DND-41 (cell line): ENCODE measurements at regions not wholly inside any gene's neighbourhood (a gene's known extent, or its start where the extent isn't known, plus 50 kb on each side); places are given as distances from the start of the nearest gene placed in this dataset.
A peak's percentile ranks its signal among the peaks of the same experiment; 100 is the strongest.

Experiments
- ATAC-seq: fragments of 200-7000 bp; cut with Tn5 transposase; 3 replicates; pipeline ENCODE4 v1.9.1; 2021; ENCODE audit warnings: low read depth; ENCODE audit not compliant: insufficient read depth
- DNase-seq: peaks from one replicate; pipeline ENCODE4 v3.0.0-alpha.2; 2020
- H2AFZ ChIP-seq: 2 replicates; pipeline ENCODE4 v1.6.0; 2012; ENCODE audit warnings: low read depth, low read length
- H3K27ac ChIP-seq: 2 replicates; pipeline ENCODE4 v1.5.1; 2012; ENCODE audit warnings: low read length, inconsistent platforms
- H3K27me3 ChIP-seq: fragments of 200-600 bp; sonication (generic); 2 replicates; pipeline ENCODE4 v1.6.0; 2012; ENCODE audit warnings: low read length, mild to moderate bottlenecking, inconsistent platforms; ENCODE audit not compliant: insufficient read depth, poor library complexity
- H3K36me3 ChIP-seq: 2 replicates; pipeline ENCODE4 v1.5.1; 2012; ENCODE audit warnings: low read length, inconsistent platforms; ENCODE audit not compliant: insufficient read depth
- H3K4me1 ChIP-seq: 2 replicates; pipeline ENCODE4 v1.5.1; 2012; ENCODE audit warnings: mild to moderate bottlenecking, low read length; ENCODE audit not compliant: insufficient read depth
- H3K4me2 ChIP-seq: 2 replicates; pipeline ENCODE4 v1.6.0; 2012; ENCODE audit warnings: mild to moderate bottlenecking, moderate library complexity, low read length, inconsistent platforms; ENCODE audit not compliant: insufficient read depth
- H3K4me3 ChIP-seq, 2 experiments: fragments of 200-600 bp in 1 of 2; shearing (Covaris generic) in 1 of 2; 2 replicates each; pipeline ENCODE4 v1.5.1; 2012 to 2016; ENCODE audit warnings: inconsistent platforms in 2 of 2, low read length in 2 of 2, mild to moderate bottlenecking in 2 of 2, low read depth in 1 of 2, moderate library complexity in 1 of 2
- H3K79me2 ChIP-seq: 2 replicates; pipeline ENCODE4 v1.6.0; 2012; ENCODE audit warnings: low read length, inconsistent platforms; ENCODE audit not compliant: insufficient read depth
- H3K9ac ChIP-seq: 2 replicates; pipeline ENCODE4 v1.6.0; 2012; ENCODE audit warnings: low read depth, mild to moderate bottlenecking, inconsistent platforms, low read length, moderate library complexity
- H3K9me3 ChIP-seq: 2 replicates; pipeline ENCODE4 v1.5.1; 2012; ENCODE audit warnings: low read length, moderate library complexity, mild to moderate bottlenecking, inconsistent platforms; ENCODE audit not compliant: insufficient read depth, severe bottlenecking
- H4K20me1 ChIP-seq: 2 replicates; pipeline ENCODE4 v1.6.0; 2012; ENCODE audit warnings: low read length; ENCODE audit not compliant: insufficient read depth
- EZH2 ChIP-seq: IDR thresholded peaks from 3 replicates; pipeline ENCODE4 v1.6.1; 2012; ENCODE audit warnings: borderline replicate concordance, low read depth, mild to moderate bottlenecking, moderate library complexity, low read length, inconsistent platforms; ENCODE audit not compliant: severe bottlenecking
- TF ChIP-seq, protein P1 (sequence below): IDR thresholded peaks from 2 replicates; pipeline ENCODE4 v1.5.1; 2012; ENCODE audit warnings: borderline replicate concordance, low read length, moderate library complexity, mild to moderate bottlenecking; ENCODE audit not compliant: poor library complexity, severe bottlenecking; ENCODE audit errors: extremely low read depth

DNA sequence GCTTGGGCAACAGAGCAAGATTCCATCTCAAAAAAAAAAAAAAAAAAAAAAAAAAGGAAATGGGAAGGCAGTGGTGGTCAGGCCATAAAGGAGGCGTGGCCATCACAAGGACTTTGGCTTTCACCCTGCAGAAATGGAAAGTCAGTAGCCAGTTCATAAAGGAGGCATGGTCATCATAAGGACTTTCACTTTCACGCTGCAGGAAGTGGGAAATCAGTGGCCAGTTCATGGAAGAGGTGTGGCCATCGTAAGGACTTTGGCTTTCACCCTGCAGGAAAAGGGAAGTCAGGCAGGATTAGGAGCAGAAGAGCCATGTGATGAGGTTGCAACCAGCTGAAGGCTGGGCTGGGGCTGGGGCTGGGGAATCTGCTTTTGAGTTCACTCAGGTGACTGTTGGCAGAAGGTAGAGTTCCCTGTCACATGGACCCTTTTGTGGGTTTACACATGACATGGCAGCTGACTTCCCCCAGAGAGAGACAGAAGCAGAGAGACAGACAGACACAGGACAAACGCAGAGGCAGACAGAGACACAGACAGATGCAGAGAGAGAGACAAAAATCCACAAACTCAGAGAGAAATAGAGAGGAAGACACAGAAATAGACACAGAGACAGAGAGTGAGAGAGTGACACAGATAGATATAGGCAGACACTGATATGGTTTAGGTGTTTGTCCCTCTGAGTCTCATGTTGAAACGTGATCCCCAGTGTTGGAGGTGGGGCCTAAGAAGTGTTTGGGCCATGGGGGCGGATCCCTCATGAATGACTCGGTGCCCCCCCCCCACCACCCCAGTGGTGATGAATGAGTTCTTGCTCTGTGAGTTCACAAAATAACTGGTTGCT, 263.9 kb upstream of the KAZN start:
- Histone ChIP-seq H3K27ac (peak overlapping the region; percentile 83), H3K4me1 (peaks cover 47% of the 10 kb centered on the region), H3K4me2 (peak overlapping the region; percentile 54), H4K20me1 (no peaks in the 10 kb centered on the region), H3K9me3 (peaks cover 12% of the 10 kb centered on the region), H3K36me3 (no peaks in the 10 kb centered on the region), H3K4me3 (peak overlapping the region in 1 of 2 experiments; percentile 2; a peak in 1 of 4 replicates), H3K79me2 (no peaks in the 10 kb centered on the region), H3K27me3 (no peaks in the 10 kb centered on the region), H2AFZ (peak overlapping the region; percentile 31), H3K9ac (peak overlapping the region; percentile 34)
- DNase-seq (peak; percentile 64), ATAC-seq (peak; percentile 79)
- TF ChIP-seq EZH2 = no peak
- TF ChIP-seq, protein P1, sequence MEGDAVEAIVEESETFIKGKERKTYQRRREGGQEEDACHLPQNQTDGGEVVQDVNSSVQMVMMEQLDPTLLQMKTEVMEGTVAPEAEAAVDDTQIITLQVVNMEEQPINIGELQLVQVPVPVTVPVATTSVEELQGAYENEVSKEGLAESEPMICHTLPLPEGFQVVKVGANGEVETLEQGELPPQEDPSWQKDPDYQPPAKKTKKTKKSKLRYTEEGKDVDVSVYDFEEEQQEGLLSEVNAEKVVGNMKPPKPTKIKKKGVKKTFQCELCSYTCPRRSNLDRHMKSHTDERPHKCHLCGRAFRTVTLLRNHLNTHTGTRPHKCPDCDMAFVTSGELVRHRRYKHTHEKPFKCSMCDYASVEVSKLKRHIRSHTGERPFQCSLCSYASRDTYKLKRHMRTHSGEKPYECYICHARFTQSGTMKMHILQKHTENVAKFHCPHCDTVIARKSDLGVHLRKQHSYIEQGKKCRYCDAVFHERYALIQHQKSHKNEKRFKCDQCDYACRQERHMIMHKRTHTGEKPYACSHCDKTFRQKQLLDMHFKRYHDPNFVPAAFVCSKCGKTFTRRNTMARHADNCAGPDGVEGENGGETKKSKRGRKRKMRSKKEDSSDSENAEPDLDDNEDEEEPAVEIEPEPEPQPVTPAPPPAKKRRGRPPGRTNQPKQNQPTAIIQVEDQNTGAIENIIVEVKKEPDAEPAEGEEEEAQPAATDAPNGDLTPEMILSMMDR = no peak

DNA sequence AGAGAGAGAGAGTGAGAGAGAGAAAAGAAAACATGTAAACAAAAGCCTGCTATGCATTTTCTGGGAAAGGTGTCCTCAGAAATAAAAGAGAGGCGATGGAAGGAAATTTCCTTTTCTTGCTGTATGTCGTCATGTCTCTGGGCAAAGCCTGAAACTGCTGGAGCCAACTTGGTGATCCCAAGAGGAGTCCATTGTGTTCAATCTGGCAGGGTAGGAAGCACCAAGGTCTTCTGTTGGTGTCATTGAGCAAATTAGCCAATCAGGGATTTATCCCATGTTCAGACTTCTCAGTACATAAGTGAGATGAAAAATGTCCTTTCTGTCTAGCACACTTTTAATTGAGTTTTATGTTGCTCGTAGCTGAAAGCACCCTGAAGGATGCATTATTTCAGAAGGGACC, 260.0 kb upstream of the KAZN start:
- no peak overlapping the region for H2AFZ ChIP-seq
- H3K4me2 ChIP-seq = no peak overlapping the region
- peaks cover 40% of the 10 kb centered on the region for H3K4me1 ChIP-seq
- no peaks in the 10 kb centered on the region for H3K79me2 ChIP-seq
- no peaks in the 10 kb centered on the region for H4K20me1 ChIP-seq
- ATAC-seq (no peak), DNase-seq (no peak)
- H3K27me3 ChIP-seq = no peaks in the 10 kb centered on the region
- no peak overlapping the region for H3K4me3 ChIP-seq
- H3K27ac ChIP-seq = no peak overlapping the region
- no peak for TF ChIP-seq EZH2
- TF ChIP-seq, protein P1 = no peak
- no peaks in the 10 kb centered on the region for H3K36me3 ChIP-seq
- H3K9me3 ChIP-seq = no peaks in the 10 kb centered on the region
- H3K9ac ChIP-seq = no peak overlapping the region

DNA sequence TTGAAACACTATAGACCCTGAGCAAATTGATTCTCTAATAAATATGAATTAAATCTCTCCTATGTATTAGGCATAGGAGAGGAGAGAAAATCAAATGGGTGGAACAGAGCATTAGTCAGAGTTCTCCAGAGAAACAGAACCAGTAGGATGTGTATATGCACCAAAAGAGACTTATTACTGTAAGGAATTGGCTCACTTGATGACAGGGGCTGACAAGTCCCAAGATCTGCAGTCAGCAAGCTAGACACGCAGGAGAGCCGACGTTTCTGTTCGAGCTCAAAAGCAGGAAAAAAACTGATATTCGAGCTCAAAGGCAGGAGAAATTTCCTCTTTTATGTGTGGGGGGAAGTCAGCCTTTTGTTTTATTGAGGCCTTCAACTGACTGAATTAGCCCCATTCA, 259.2 kb upstream of the KAZN start:
- Histone ChIP-seq H3K4me1 (peaks cover 32% of the 10 kb centered on the region), H3K36me3 (no peaks in the 10 kb centered on the region), H3K9me3 (no peaks in the 10 kb centered on the region), H3K79me2 (no peaks in the 10 kb centered on the region), H3K4me2 (no peak overlapping the region), H3K27ac (no peak overlapping the region), H3K27me3 (no peaks in the 10 kb centered on the region), H3K9ac (no peak overlapping the region), H2AFZ (peak overlapping the region; percentile 49; the same call in 1 of the 2 replicates), H3K4me3 (no peak overlapping the region), H4K20me1 (no peaks in the 10 kb centered on the region)
- no peak for ATAC-seq
- DNase-seq = no peak
- no peak for TF ChIP-seq EZH2
- TF ChIP-seq, protein P1 = no peak
